ENCODE measurements at regions not wholly inside any gene's neighbourhood (a gene's known extent, or its start where the extent isn't known, plus 50 kb on each side); places are given as distances from the start of the nearest gene placed in this dataset.

DNA sequence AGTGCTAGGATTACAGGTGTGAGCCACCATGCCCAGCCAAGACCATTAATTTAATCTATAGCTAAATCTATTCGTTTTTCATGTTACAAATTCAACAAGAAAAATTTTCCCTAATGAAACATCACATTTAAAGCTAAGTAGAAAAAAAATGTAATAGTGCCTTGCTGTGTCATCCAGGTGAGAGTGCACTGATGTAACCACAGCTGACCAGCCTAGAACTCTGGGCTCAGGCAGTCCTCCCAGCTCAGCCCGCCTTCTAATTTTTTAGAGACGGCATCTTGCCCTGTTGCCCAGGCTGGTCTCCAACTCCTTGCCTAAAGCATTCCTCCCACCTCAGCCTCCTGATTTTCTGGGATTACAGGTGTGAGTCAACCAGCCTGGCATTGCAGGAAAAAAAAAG is 109.0 kb downstream of the PPIAL4G start:
- Histone ChIP-seq H3K79me2 (ENCODE audit: insufficient read depth) (no peaks in the 10 kb centered on the region), H3K9me3 (no peaks in the 10 kb centered on the region), H3K27me3 (ENCODE audit: insufficient read depth) (no peaks in the 10 kb centered on the region; the same call in 1 of the 2 replicates), H2AFZ (ENCODE audit: low read depth) (no peak overlapping the region), H3F3A (replicated peaks; ENCODE audit: insufficient read depth) (no peaks in the 10 kb centered on the region), H3K4me3 (ENCODE audit: low read depth in 2 of 2, low read length in 1 of 2) (no peak overlapping the region), H3K27ac (ENCODE audit: low read depth in 2 of 2, low read length in 1 of 2) (no peak overlapping the region), H3K4me1 (ENCODE audit: control insufficient read depth in 1 of 2, insufficient read depth in 2 of 2, low read depth in 1 of 2, low read length in 1 of 2) (no peaks in the 10 kb centered on the region), H4K20me1 (ENCODE audit: insufficient read depth) (no peaks in the 10 kb centered on the region), H3K4me2 (no peak overlapping the region), H3K9ac (no peak overlapping the region), H3K9me2 (no peaks in the 10 kb centered on the region), H3K36me3 (replicated peaks in 1 of 2; ENCODE audit: control insufficient read depth in 1 of 2, insufficient read depth in 2 of 2, low read length in 1 of 2) (no peaks in the 10 kb centered on the region)
- ChIA-PET CTCF (no interaction called here), POLR2A (no interaction called here)
- no peak for DNase-seq
- no peak for TF ChIP-seq FOXM1 (IDR thresholded peaks at IDR 0.05; ENCODE audit: low read depth)
- no peak for TF ChIP-seq YY1 (IDR thresholded peaks at IDR 0.05; ENCODE audit: low read depth)
- TF ChIP-seq, protein P1, sequence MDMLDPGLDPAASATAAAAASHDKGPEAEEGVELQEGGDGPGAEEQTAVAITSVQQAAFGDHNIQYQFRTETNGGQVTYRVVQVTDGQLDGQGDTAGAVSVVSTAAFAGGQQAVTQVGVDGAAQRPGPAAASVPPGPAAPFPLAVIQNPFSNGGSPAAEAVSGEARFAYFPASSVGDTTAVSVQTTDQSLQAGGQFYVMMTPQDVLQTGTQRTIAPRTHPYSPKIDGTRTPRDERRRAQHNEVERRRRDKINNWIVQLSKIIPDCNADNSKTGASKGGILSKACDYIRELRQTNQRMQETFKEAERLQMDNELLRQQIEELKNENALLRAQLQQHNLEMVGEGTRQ (IDR thresholded peaks at IDR 0.05; ENCODE audit: borderline replicate concordance, low read depth, low read length) = no peak
- no peak for TF ChIP-seq GABPA (IDR thresholded peaks at IDR 0.05; ENCODE audit: low read depth)
- TF ChIP-seq PBX3 (IDR thresholded peaks at IDR 0.05) = no peak
- no peak for TF ChIP-seq FOXJ3 (CRISPR knock-in tag; IDR thresholded peaks at IDR 0.05)
- no peak for TF ChIP-seq RXRA (IDR thresholded peaks at IDR 0.05; ENCODE audit: borderline replicate concordance, low read depth)
- no peak for TF ChIP-seq ZBTB33 (IDR thresholded peaks at IDR 0.05; ENCODE audit: borderline replicate concordance, low read depth)
- TF ChIP-seq SIN3A (IDR thresholded peaks at IDR 0.05; ENCODE audit: borderline replicate concordance, low read depth, low read length) = no peak
- no peak for TF ChIP-seq ELF1 (IDR thresholded peaks at IDR 0.05)
- TF ChIP-seq JUND (IDR thresholded peaks at IDR 0.05) = no peak
- no peak for TF ChIP-seq CHD2 (IDR thresholded peaks at IDR 0.05; ENCODE audit: low read length, partially characterized antibody)
- no peak for TF ChIP-seq MXI1 (IDR thresholded peaks at IDR 0.05; ENCODE audit: low read depth, low read length)
- TF ChIP-seq MEF2A (IDR thresholded peaks at IDR 0.05; ENCODE audit: borderline replicate concordance, low read depth) = no peak
- WGBS (ENCODE audit: low lambda C conversion rate) = 27% methylated on average over 3 of the region's 3 CpGs

GRCh38 chr1:148373192-148373925 is 109.7 kb downstream of the PPIAL4G start:
- no peak overlapping the region for H3K4me3 ChIP-seq (ENCODE audit: low read depth in 2 of 2, low read length in 1 of 2)
- H2AFZ ChIP-seq (ENCODE audit: low read depth) = no peak overlapping the region
- TF ChIP-seq CTCF (IDR thresholded peaks at IDR 0.05) = no peak
- no peak for TF ChIP-seq NFIC (IDR thresholded peaks at IDR 0.05; ENCODE audit: borderline replicate concordance)
- no peak for TF ChIP-seq ZBTB33 (IDR thresholded peaks at IDR 0.05; ENCODE audit: borderline replicate concordance, low read depth)
- no peaks in the 10 kb centered on the region for H3F3A ChIP-seq (replicated peaks; ENCODE audit: insufficient read depth)
- no peaks in the 10 kb centered on the region for H3K36me3 ChIP-seq (replicated peaks in 1 of 2; ENCODE audit: control insufficient read depth in 1 of 2, insufficient read depth in 2 of 2, low read length in 1 of 2)
- no peak overlapping the region for H3K4me2 ChIP-seq
- H3K9me2 ChIP-seq = no peaks in the 10 kb centered on the region
- POLR2A ChIA-PET = no interaction called here
- CTCF ChIA-PET = no interaction called here
- 46% methylated on average over 8 of the region's 8 CpGs for WGBS (ENCODE audit: low lambda C conversion rate)
- no peak overlapping the region for H3K9ac ChIP-seq
- H3K27me3 ChIP-seq (ENCODE audit: insufficient read depth) = no peaks in the 10 kb centered on the region; the same call in 1 of the 2 replicates
- no peak for DNase-seq
- no peaks in the 10 kb centered on the region for H3K79me2 ChIP-seq (ENCODE audit: insufficient read depth)
- no peaks in the 10 kb centered on the region for H3K9me3 ChIP-seq
- no peaks in the 10 kb centered on the region for H3K4me1 ChIP-seq (ENCODE audit: control insufficient read depth in 1 of 2, insufficient read depth in 2 of 2, low read depth in 1 of 2, low read length in 1 of 2)
- H3K27ac ChIP-seq (ENCODE audit: low read depth in 2 of 2, low read length in 1 of 2) = no peak overlapping the region
- no peaks in the 10 kb centered on the region for H4K20me1 ChIP-seq (ENCODE audit: insufficient read depth)

All from SK-N-SH (cell line).